ENCODE measurements at regions not wholly inside any gene's neighbourhood (a gene's known extent, or its start where the extent isn't known, plus 50 kb on each side); places are given as distances from the start of the nearest gene placed in this dataset.

DNA sequence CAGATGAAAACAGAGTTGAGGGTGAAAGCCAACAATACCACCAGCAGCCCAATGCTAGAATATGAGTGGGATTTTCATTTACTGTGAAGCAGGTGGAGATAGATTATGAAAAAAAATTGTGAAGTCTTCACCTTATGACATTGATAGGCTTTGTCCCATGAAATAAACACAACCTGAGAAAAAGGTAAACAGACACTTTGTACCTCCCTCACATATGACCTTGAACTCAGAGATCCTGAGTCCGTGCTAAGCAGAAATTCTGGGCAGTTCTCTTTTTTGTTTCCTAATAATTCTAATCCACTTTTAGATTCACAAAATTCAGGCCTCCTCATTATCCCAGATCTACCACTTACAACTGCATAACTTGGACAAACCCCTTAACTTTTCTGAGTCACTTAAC, 127.3 kb upstream of the RORB start:
- TF ChIP-seq YY1 (IDR thresholded peaks at IDR 0.05; ENCODE audit: insufficient read depth, insufficient read length) = no peak
- no peak for TF ChIP-seq SUZ12 (IDR thresholded peaks at IDR 0.05; ENCODE audit: extremely low read depth, insufficient read depth, insufficient read length)
